ENCODE measurements at regions not wholly inside any gene's neighbourhood (a gene's known extent, or its start where the extent isn't known, plus 50 kb on each side); places are given as distances from the start of the nearest gene placed in this dataset.

GRCh38 chr10:110413903-110414547 lies 83.7 kb upstream of the DUSP5 start:
- no peaks in the 10 kb centered on the region for H3K9me3 Mint-ChIP-seq (ENCODE audit: low read depth, unreplicated experiment)
- H3K27ac Mint-ChIP-seq (ENCODE audit: unreplicated experiment), result peak overlapping the region; percentile 96
- peak overlapping the region; percentile 36 for H3K4me3 Mint-ChIP-seq (ENCODE audit: low read depth, unreplicated experiment)
- CTCF ChIA-PET, result interaction anchor here (0.8 to 1.4 kb wide), 4 partner anchors 12 to 87 kb away, joined by 3 to 7 read pairs (median 4); no protein-coding TSS in a partner anchor
- no peak for TF ChIP-seq CTCF (IDR thresholded peaks at IDR 0.05; ENCODE audit: unreplicated experiment)
- peaks cover 67% of the 10 kb centered on the region for H3K4me1 Mint-ChIP-seq (ENCODE audit: low read depth, unreplicated experiment)
- intact Hi-C loops (cut with micrococcal nuclease; ENCODE audit: unreplicated experiment), result loop anchor here (5.0 kb wide), 3 partner anchors 57 to 102 kb away; no protein-coding TSS in a partner anchor
- no peak for DNase-seq
- BruUV-seq (replicated peaks), result no TSS peak
- no peaks in the 10 kb centered on the region for H3K27me3 Mint-ChIP-seq (ENCODE audit: unreplicated experiment)
- H3K36me3 Mint-ChIP-seq (ENCODE audit: insufficient read depth, unreplicated experiment), result peaks cover 25% of the 10 kb centered on the region

GRCh38 chr10:110414548-110415309 lies 83.0 kb upstream of the DUSP5 start:
- DNase-seq, result peak; percentile 84
- H3K27me3 Mint-ChIP-seq (ENCODE audit: unreplicated experiment), result no peaks in the 10 kb centered on the region
- peak overlapping the region; percentile 36 for H3K4me3 Mint-ChIP-seq (ENCODE audit: low read depth, unreplicated experiment)
- H3K9me3 Mint-ChIP-seq (ENCODE audit: low read depth, unreplicated experiment), result no peaks in the 10 kb centered on the region
- peak overlapping the region; percentile 96 for H3K27ac Mint-ChIP-seq (ENCODE audit: unreplicated experiment)
- intact Hi-C loops (cut with micrococcal nuclease; ENCODE audit: unreplicated experiment), result loop anchor here (5.0 kb wide), 3 partner anchors 57 to 102 kb away; no protein-coding TSS in a partner anchor
- no TSS peak for BruUV-seq (replicated peaks)
- TF ChIP-seq CTCF (IDR thresholded peaks at IDR 0.05; ENCODE audit: unreplicated experiment), result no peak
- peaks cover 23% of the 10 kb centered on the region for H3K36me3 Mint-ChIP-seq (ENCODE audit: insufficient read depth, unreplicated experiment)
- CTCF ChIA-PET, result interaction anchor here (0.8 to 1.8 kb wide), 5 partner anchors 12 to 88 kb away, joined by 3 to 10 read pairs (median 4); no protein-coding TSS in a partner anchor
- H3K4me1 Mint-ChIP-seq (ENCODE audit: low read depth, unreplicated experiment), result peaks cover 67% of the 10 kb centered on the region

- H3K4me3 Mint-ChIP-seq (ENCODE audit: low read depth, unreplicated experiment), result no peak overlapping the region
- H3K36me3 Mint-ChIP-seq (ENCODE audit: insufficient read depth, unreplicated experiment), result peaks cover 23% of the 10 kb centered on the region
- H3K9me3 Mint-ChIP-seq (ENCODE audit: low read depth, unreplicated experiment), result no peaks in the 10 kb centered on the region
- H3K4me1 Mint-ChIP-seq (ENCODE audit: low read depth, unreplicated experiment), result peaks cover 70% of the 10 kb centered on the region
- H3K27me3 Mint-ChIP-seq (ENCODE audit: unreplicated experiment), result no peaks in the 10 kb centered on the region
- BruUV-seq (replicated peaks), result no TSS peak
- no peak for TF ChIP-seq CTCF (IDR thresholded peaks at IDR 0.05; ENCODE audit: unreplicated experiment)
- peak overlapping the region; percentile 77 for H3K27ac Mint-ChIP-seq (ENCODE audit: unreplicated experiment)
- intact Hi-C loops (cut with micrococcal nuclease; ENCODE audit: unreplicated experiment), result no loop called here
- CTCF ChIA-PET, result interaction anchor here (1.2 to 1.8 kb wide), 3 partner anchors 20 to 89 kb away, joined by 3 to 10 read pairs (median 4); no protein-coding TSS in a partner anchor
- DNase-seq, result no peak
These were observed 81.9 kb upstream of the DUSP5 start for GRCh38 chr10:110415809-110416208.

- H3K9me3 Mint-ChIP-seq (ENCODE audit: low read depth, unreplicated experiment), result no peaks in the 10 kb centered on the region
- peak overlapping the region; percentile 56 for H3K27ac Mint-ChIP-seq (ENCODE audit: unreplicated experiment)
- intact Hi-C loops (cut with micrococcal nuclease; ENCODE audit: unreplicated experiment), result no loop called here
- no TSS peak for BruUV-seq (replicated peaks)
- H3K27me3 Mint-ChIP-seq (ENCODE audit: unreplicated experiment), result no peaks in the 10 kb centered on the region
- H3K36me3 Mint-ChIP-seq (ENCODE audit: insufficient read depth, unreplicated experiment), result peaks cover 16% of the 10 kb centered on the region
- H3K4me1 Mint-ChIP-seq (ENCODE audit: low read depth, unreplicated experiment), result peaks cover 71% of the 10 kb centered on the region
- TF ChIP-seq CTCF (IDR thresholded peaks at IDR 0.05; ENCODE audit: unreplicated experiment), result no peak
- no peak overlapping the region for H3K4me3 Mint-ChIP-seq (ENCODE audit: low read depth, unreplicated experiment)
- CTCF ChIA-PET, result interaction anchor here (0.8 to 1.2 kb wide), 4 partner anchors 18 to 84 kb away, joined by 3 to 4 read pairs (median 3); no protein-coding TSS in a partner anchor
- peak; percentile 65 for DNase-seq
These were observed 80.7 kb upstream of the DUSP5 start for GRCh38 chr10:110416776-110417711.
